GM19324 (cell line): ENCODE measurements at regions not wholly inside any gene's neighbourhood (a gene's known extent, or its start where the extent isn't known, plus 50 kb on each side); places are given as distances from the start of the nearest gene placed in this dataset.
A peak's percentile ranks its signal among the peaks of the same experiment; 100 is the strongest.
"Not testable (repeated sequence)": the region's sequence is repeated elsewhere in the genome, so short reads cannot be mapped to it uniquely, and the experiment has no call there.

Source experiments
- ATAC-seq: cut with Tn5 transposase; IDR thresholded peaks from one replicate; pipeline ENCODE4 v1.9.1; 2021; ENCODE audit warnings: mild to moderate bottlenecking, moderate library complexity; ENCODE audit not compliant: unreplicated experiment, low FRiP score

- ATAC-seq: no peak
Observed at GRCh38 chr7:120014925-120015465, 258.0 kb upstream of the KCND2 start.

- ATAC-seq: no peak
Observed at GRCh38 chr7:120021085-120021484, 251.9 kb upstream of the KCND2 start.

- no peak for ATAC-seq
Observed at GRCh38 chr7:120023494-120024167, 249.3 kb upstream of the KCND2 start.

GRCh38 chr7:120028636-120029035 lies 244.3 kb upstream of the KCND2 start:
- no peak for ATAC-seq

- ATAC-seq: no peak
Observed at GRCh38 chr7:120030876-120031275, 242.1 kb upstream of the KCND2 start.

- ATAC-seq: no peak
Observed at GRCh38 chr7:120033114-120033513, 239.9 kb upstream of the KCND2 start.

- no peak for ATAC-seq
Observed at GRCh38 chr7:120039138-120039537, 233.8 kb upstream of the KCND2 start.

GRCh38 chr7:120041798-120042197 lies 231.2 kb upstream of the KCND2 start:
- no peak for ATAC-seq

- ATAC-seq: no peak
Observed at GRCh38 chr7:120043250-120043649, 229.7 kb upstream of the KCND2 start.

GRCh38 chr7:120052884-120053382 lies 220.0 kb upstream of the KCND2 start:
- no peak for ATAC-seq

GRCh38 chr7:120053390-120053961 lies 219.5 kb upstream of the KCND2 start:
- no peak for ATAC-seq

GRCh38 chr7:120054376-120055100 lies 218.4 kb upstream of the KCND2 start:
- ATAC-seq: no peak

- ATAC-seq: no peak
Observed at GRCh38 chr7:120055300-120055699, 217.7 kb upstream of the KCND2 start.

GRCh38 chr7:120056227-120056626 lies 216.7 kb upstream of the KCND2 start:
- no peak for ATAC-seq

- no peak for ATAC-seq
Observed at GRCh38 chr7:120059641-120060040, 213.3 kb upstream of the KCND2 start.

GRCh38 chr7:120060281-120060680 lies 212.7 kb upstream of the KCND2 start:
- no peak for ATAC-seq

- no peak for ATAC-seq
Observed at GRCh38 chr7:120060875-120061274, 212.1 kb upstream of the KCND2 start.

- ATAC-seq: peak; percentile 88
Observed at GRCh38 chr7:120064565-120064964, 208.4 kb upstream of the KCND2 start.

- ATAC-seq: not testable (repeated sequence)
Observed at GRCh38 chr7:120066898-120067297, 206.1 kb upstream of the KCND2 start.

- no peak for ATAC-seq
Observed at GRCh38 chr7:120070201-120070600, 202.8 kb upstream of the KCND2 start.

GRCh38 chr7:120077777-120078176 lies 195.2 kb upstream of the KCND2 start:
- no peak for ATAC-seq
